Type B pancreatic cell (in vitro differentiated cells): ENCODE measurements at regions not wholly inside any gene's neighbourhood (a gene's known extent, or its start where the extent isn't known, plus 50 kb on each side); places are given as distances from the start of the nearest gene placed in this dataset.
"Not testable (repeated sequence)": the region's sequence is repeated elsewhere in the genome, so short reads cannot be mapped to it uniquely, and the experiment has no call there.

Source experiments
- DNase-seq: peaks from one replicate; pipeline ENCODE4 v3.0.0; 2021; ENCODE audit warnings: mixed read lengths; ENCODE audit not compliant: unreplicated experiment; ENCODE audit errors: extremely low spot score
- H3K27ac Mint-ChIP-seq: 2 replicates; pipeline ENCODE4 v1.8.0; 2021; ENCODE audit warnings: mild to moderate bottlenecking, mixed read lengths
- H3K27me3 Mint-ChIP-seq: 2 replicates; pipeline ENCODE4 v1.8.0; 2021; ENCODE audit warnings: mixed read lengths
- H3K36me3 Mint-ChIP-seq: 2 replicates; pipeline ENCODE4 v1.8.0; 2021; ENCODE audit warnings: mixed read lengths
- H3K4me1 Mint-ChIP-seq: one replicate; pipeline ENCODE4 v1.8.0; 2021; ENCODE audit warnings: mixed read lengths; ENCODE audit not compliant: unreplicated experiment
- H3K4me3 Mint-ChIP-seq: 2 replicates; pipeline ENCODE4 v1.8.0; 2021; ENCODE audit warnings: mild to moderate bottlenecking, mixed read lengths
- H3K9me3 Mint-ChIP-seq: 2 replicates; pipeline ENCODE4 v1.8.0; 2021; ENCODE audit warnings: mixed read lengths
- TF ChIP-seq, protein P1 (sequence below): fragments of 200-600 bp; sonication (generic); conservative IDR thresholded peaks from 2 replicates; pipeline ENCODE4 v1.5.0; 2021; ENCODE audit warnings: antibody characterized with exemption, mild to moderate bottlenecking

GRCh38 chr22:48919187-48919590, 908.5 kb downstream of the BRD1 start:
- H3K9me3 Mint-ChIP-seq, result peaks cover 5% of the 10 kb centered on the region
- H3K27me3 Mint-ChIP-seq, result peaks cover 9% of the 10 kb centered on the region
- no peak overlapping the region for H3K4me3 Mint-ChIP-seq
- no peak overlapping the region for H3K27ac Mint-ChIP-seq
- TF ChIP-seq, protein P1, sequence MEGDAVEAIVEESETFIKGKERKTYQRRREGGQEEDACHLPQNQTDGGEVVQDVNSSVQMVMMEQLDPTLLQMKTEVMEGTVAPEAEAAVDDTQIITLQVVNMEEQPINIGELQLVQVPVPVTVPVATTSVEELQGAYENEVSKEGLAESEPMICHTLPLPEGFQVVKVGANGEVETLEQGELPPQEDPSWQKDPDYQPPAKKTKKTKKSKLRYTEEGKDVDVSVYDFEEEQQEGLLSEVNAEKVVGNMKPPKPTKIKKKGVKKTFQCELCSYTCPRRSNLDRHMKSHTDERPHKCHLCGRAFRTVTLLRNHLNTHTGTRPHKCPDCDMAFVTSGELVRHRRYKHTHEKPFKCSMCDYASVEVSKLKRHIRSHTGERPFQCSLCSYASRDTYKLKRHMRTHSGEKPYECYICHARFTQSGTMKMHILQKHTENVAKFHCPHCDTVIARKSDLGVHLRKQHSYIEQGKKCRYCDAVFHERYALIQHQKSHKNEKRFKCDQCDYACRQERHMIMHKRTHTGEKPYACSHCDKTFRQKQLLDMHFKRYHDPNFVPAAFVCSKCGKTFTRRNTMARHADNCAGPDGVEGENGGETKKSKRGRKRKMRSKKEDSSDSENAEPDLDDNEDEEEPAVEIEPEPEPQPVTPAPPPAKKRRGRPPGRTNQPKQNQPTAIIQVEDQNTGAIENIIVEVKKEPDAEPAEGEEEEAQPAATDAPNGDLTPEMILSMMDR, result no peak
- DNase-seq, result no peak
- H3K4me1 Mint-ChIP-seq, result peaks cover 5% of the 10 kb centered on the region
- no peaks in the 10 kb centered on the region for H3K36me3 Mint-ChIP-seq

- H3K9me3 Mint-ChIP-seq, result peaks cover 5% of the 10 kb centered on the region
- H3K27me3 Mint-ChIP-seq, result peaks cover 9% of the 10 kb centered on the region
- DNase-seq, result no peak
- H3K4me1 Mint-ChIP-seq, result peaks cover 5% of the 10 kb centered on the region
- TF ChIP-seq, protein P1, result no peak
- no peak overlapping the region for H3K27ac Mint-ChIP-seq
- peak overlapping the region; percentile 25 for H3K4me3 Mint-ChIP-seq
- H3K36me3 Mint-ChIP-seq, result no peaks in the 10 kb centered on the region
These were observed 909.0 kb downstream of the BRD1 start for GRCh38 chr22:48918585-48919186.

DNA sequence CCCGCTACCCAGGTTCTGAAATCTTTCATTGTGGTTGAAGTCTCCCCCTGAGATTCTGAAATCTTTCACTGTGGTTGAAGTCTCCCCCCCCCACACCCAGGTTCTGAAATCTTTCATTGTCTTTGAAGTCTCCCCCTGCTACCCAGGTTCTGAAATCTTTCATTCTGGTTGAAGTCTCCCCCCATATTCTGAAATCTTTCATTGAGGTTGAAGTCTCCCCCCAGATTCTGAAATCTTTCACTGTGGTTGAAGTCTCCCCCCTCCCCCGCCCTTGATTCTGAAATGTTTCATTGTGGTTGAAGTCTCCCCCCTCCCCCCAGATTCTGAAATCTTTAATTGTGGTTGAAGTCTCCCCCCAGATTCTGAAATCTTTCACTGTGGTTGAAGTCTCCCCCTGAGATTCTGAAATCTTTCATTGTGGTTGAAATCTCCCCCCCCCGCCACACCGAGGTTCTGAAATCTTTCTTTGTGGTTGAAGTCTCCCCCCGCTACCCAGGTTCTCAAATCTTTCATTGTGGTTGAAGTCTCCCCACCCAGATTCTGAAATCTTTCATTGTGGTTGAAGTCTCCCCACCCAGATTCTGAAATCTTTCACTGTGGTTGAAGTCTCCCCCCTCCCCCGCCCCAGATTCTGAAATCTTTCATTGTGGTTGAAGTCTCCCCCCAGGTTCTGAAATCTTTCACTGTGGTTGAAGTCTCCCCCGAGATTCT, 915.2 kb downstream of the BRD1 start:
- H3K27me3 Mint-ChIP-seq, result peaks cover 14% of the 10 kb centered on the region
- not testable (repeated sequence) for H3K4me3 Mint-ChIP-seq, H3K4me1 Mint-ChIP-seq, DNase-seq, H3K9me3 Mint-ChIP-seq, H3K36me3 Mint-ChIP-seq, H3K27ac Mint-ChIP-seq

DNA sequence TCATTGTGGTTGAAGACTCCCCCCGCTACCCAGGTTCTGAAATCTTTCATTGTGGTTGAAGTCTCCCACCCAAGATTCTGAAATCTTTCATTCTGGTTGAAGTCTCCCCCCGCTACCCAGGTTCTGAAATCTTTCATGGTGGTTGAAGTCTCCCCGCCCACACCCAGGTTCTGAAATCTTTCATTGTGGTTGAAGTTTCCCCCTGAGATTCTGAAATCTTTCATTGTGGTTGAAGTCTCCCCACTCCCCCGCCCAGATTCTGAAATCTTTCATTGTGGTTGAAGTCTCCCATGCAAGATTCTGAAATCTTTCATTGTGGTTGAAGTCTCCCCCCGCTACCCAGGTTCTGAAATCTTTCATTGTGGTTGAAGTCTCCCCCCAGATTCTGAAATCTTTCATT, 916.0 kb downstream of the BRD1 start:
- H3K36me3 Mint-ChIP-seq, H3K4me3 Mint-ChIP-seq, H3K4me1 Mint-ChIP-seq, H3K9me3 Mint-ChIP-seq, H3K27ac Mint-ChIP-seq, DNase-seq: not testable (repeated sequence)
- H3K27me3 Mint-ChIP-seq, result peaks cover 21% of the 10 kb centered on the region

- H3K27ac Mint-ChIP-seq, H3K4me3 Mint-ChIP-seq, H3K9me3 Mint-ChIP-seq, H3K36me3 Mint-ChIP-seq, H3K4me1 Mint-ChIP-seq, DNase-seq: not testable (repeated sequence)
- H3K27me3 Mint-ChIP-seq, result peaks cover 23% of the 10 kb centered on the region
These were observed 916.6 kb downstream of the BRD1 start for GRCh38 chr22:48911067-48911466.

- Mint-ChIP-seq H3K4me1 (no peaks in the 10 kb centered on the region), H3K36me3 (no peaks in the 10 kb centered on the region), H3K27ac (no peak overlapping the region), H3K4me3 (no peak overlapping the region), H3K27me3 (peaks cover 26% of the 10 kb centered on the region), H3K9me3 (no peaks in the 10 kb centered on the region)
- TF ChIP-seq, protein P1, result no peak
- peak; percentile 34 for DNase-seq
These were observed 919.1 kb downstream of the BRD1 start for GRCh38 chr22:48908547-48908946.

- Mint-ChIP-seq H3K27me3 (peaks cover 22% of the 10 kb centered on the region), H3K4me3 (no peak overlapping the region), H3K27ac (no peak overlapping the region), H3K4me1 (no peaks in the 10 kb centered on the region), H3K36me3 (no peaks in the 10 kb centered on the region), H3K9me3 (no peaks in the 10 kb centered on the region)
- TF ChIP-seq, protein P1, result no peak
- DNase-seq, result peak; percentile 24
These were observed 920.1 kb downstream of the BRD1 start for GRCh38 chr22:48907591-48907990.
